ENCODE measurements at regions not wholly inside any gene's neighbourhood (a gene's known extent, or its start where the extent isn't known, plus 50 kb on each side); places are given as distances from the start of the nearest gene placed in this dataset.

DNA sequence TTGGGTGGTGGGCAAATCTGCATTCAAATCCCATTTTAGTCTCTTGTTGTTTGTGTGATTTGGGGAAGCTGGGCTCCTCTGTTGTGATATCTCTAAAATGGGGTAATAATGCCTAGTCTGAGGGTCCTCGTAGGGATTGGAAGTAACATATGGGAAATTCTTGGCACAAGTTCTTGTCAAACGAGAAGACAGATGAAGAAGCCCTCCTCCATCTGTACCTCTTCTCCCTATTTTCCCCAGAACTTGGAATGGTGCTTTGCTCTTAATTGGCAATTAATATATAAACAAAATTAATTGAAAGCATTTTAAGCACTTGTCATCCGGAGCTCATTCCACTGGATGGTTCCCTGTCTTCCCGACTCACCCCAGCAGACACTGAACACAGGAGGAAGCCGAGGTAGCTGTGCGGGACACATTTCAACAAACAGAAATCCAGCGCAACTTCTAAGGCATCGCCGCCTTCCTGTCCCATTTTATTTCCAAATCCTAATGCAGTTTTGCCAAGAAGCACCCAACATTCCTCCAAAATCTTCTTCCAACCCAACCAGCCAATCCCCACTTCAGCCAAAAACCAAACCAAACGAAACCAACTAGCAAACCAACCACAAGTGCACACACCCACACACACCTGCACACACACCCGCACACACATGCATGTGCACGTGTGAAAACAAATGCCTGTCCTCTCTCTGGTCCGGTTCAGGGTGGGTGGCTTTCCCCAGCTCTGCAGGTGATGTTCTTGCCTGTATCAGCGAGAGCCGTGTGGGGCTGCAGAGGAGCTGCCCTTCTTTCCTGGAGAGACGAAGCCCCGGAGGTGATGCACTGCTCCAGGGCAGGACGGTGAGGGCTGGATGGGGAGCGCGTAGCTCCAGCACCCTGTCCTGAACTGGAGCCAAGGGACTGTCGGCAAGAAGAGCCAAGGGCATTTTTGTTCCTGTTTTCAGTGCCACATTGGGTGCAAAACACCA, 100.8 kb upstream of the B3GAT1 start:
- H3K14ac ChIP-seq (ENCODE audit: insufficient read length), result no peak overlapping the region
- H3K9me3 ChIP-seq (ENCODE audit: insufficient read depth in 2 of 2, low read depth in 1 of 2, low read length in 1 of 2), result no peaks in the 10 kb centered on the region
- H3K4me1 ChIP-seq (replicated peaks in 1 of 4; ENCODE audit: control insufficient read depth in 3 of 4, insufficient read depth in 4 of 4, low read length in 3 of 4), result peaks cover 0 to 3% (median 0%) of the 10 kb centered on the region in 4 experiments; a peak in 2 of 7 replicates
- no peaks in the 10 kb centered on the region for H3K79me2 ChIP-seq (ENCODE audit: control insufficient read depth in 1 of 2, insufficient read depth in 2 of 2, low read length in 2 of 2)
- H2BK5ac ChIP-seq (ENCODE audit: low read depth, low read length), result no peak overlapping the region
- no peak overlapping the region for H4K8ac ChIP-seq (ENCODE audit: extremely low read depth, insufficient read depth, low read length)
- H2BK12ac ChIP-seq (ENCODE audit: low read depth, low read length), result no peak overlapping the region
- no peak overlapping the region for H3K4ac ChIP-seq (replicated peaks; ENCODE audit: insufficient read length, low read depth, low read length)
- no peak overlapping the region for H3K4me2 ChIP-seq (ENCODE audit: insufficient read depth in 1 of 2, low read depth in 2 of 2, low read length in 2 of 2)
- no peak overlapping the region for H2BK15ac ChIP-seq (ENCODE audit: low read length)
- H3K23me2 ChIP-seq (ENCODE audit: low read depth, low read length), result no peaks in the 10 kb centered on the region
- no peak overlapping the region for H2AFZ ChIP-seq (ENCODE audit: low read length)
- H3K18ac ChIP-seq (ENCODE audit: extremely low read depth, low read length), result no peak overlapping the region
- TF ChIP-seq ASH2L (IDR thresholded peaks at IDR 0.05; ENCODE audit: low read length), result no peak
- TF ChIP-seq EP300 (IDR thresholded peaks at IDR 0.05; ENCODE audit: borderline replicate concordance in 1 of 2, low read depth in 2 of 2, low read length in 2 of 2), result no peak
- no peaks in the 10 kb centered on the region for H3K79me1 ChIP-seq (ENCODE audit: low read depth, low read length)
- POLR2A ChIA-PET (ENCODE audit: partially characterized antibody), result interaction anchor here (1.8 kb wide), 1 partner anchor 15 kb away, joined by 4 read pairs; no protein-coding TSS in a partner anchor
- H3K9ac ChIP-seq (replicated peaks in 1 of 4; ENCODE audit: extremely low read depth in 1 of 4, low read depth in 3 of 4, low read length in 3 of 4), result no peak overlapping the region
- H3K4me3 ChIP-seq (ENCODE audit: extremely low read depth in 1 of 4, insufficient read depth in 2 of 4, low read depth in 3 of 4, low read length in 4 of 4), result no peak overlapping the region
- H2BK20ac ChIP-seq (ENCODE audit: low read length), result no peak overlapping the region
- H3K27me3 ChIP-seq (replicated peaks in 1 of 4; ENCODE audit: control insufficient read depth in 3 of 4, extremely low read depth in 1 of 4, insufficient read depth in 3 of 4, low read length in 3 of 4), result peaks cover 0 to 12% (median 0%) of the 10 kb centered on the region in 4 experiments; a peak in 2 of 7 replicates
- H4K91ac ChIP-seq (replicated peaks; ENCODE audit: insufficient read length, low read length), result no peak overlapping the region
- 88% methylated on average over 21 of the region's 21 CpGs; no CpG with 5 or more reads in 1 of the 2 experiments for WGBS, 2 experiments (ENCODE audit: extremely low coverage in 1 of 2, insufficient coverage in 1 of 2, insufficient read length in 1 of 2, insufficient replicate concordance in 2 of 2, low coverage in 1 of 2, low lambda C conversion rate in 2 of 2, missing lambda C conversion rate in 1 of 2)
- no peak for DNase-seq (ENCODE audit: low read depth in 1 of 2, low spot score in 2 of 2)
- no peak overlapping the region for H2BK120ac ChIP-seq (replicated peaks; ENCODE audit: low read depth, low read length)
- H3K36me3 ChIP-seq (ENCODE audit: control insufficient read depth in 2 of 4, insufficient read depth in 4 of 4, low read length in 3 of 4), result no peaks in the 10 kb centered on the region
- no peak overlapping the region for H3K23ac ChIP-seq (ENCODE audit: insufficient read length)
- H2AK5ac ChIP-seq (ENCODE audit: low read depth, low read length), result no peak overlapping the region
- CTCF ChIA-PET (ENCODE audit: partially characterized antibody), result interaction anchor here (0.8 to 1.1 kb wide), 3 partner anchors 51 to 183 kb away, joined by 3 to 4 read pairs (median 4); no protein-coding TSS in a partner anchor
- H4K5ac ChIP-seq (ENCODE audit: insufficient read length, low read depth, low read length), result no peak overlapping the region
- no peak for FAIRE-seq
- H4K20me1 ChIP-seq (replicated peaks in 1 of 2; ENCODE audit: control insufficient read depth in 1 of 2, insufficient read depth in 2 of 2, low read length in 2 of 2), result peaks cover 0 to 1% of the 10 kb centered on the region in 2 experiments
- H3K56ac ChIP-seq (replicated peaks; ENCODE audit: insufficient read length, low read depth, low read length), result no peak overlapping the region
- H3K27ac ChIP-seq (ENCODE audit: low read depth, low read length), result no peak overlapping the region
